T-helper 1 cell treated with Interleukin-12 subunit alpha and Interleukin-12 subunit beta and Interleukin-4 antibody, amounts not matched to agents 30 μg/mL and 1 μg/mL, for 36 hours (primary cell): ENCODE measurements at regions not wholly inside any gene's neighbourhood (a gene's known extent, or its start where the extent isn't known, plus 50 kb on each side); places are given as distances from the start of the nearest gene placed in this dataset.
A peak's percentile ranks its signal among the peaks of the same experiment; 100 is the strongest.
"Not testable (repeated sequence)": the region's sequence is repeated elsewhere in the genome, so short reads cannot be mapped to it uniquely, and the experiment has no call there.

Experiments
- H3K27ac Mint-ChIP-seq: one replicate; pipeline ENCODE4 v1.8.0; 2021; ENCODE audit warnings: mild to moderate bottlenecking, mixed read lengths
- H3K27me3 Mint-ChIP-seq: one replicate; pipeline ENCODE4 v1.8.0; 2021; ENCODE audit warnings: low read depth, mixed read lengths
- H3K36me3 Mint-ChIP-seq: one replicate; pipeline ENCODE4 v1.8.0; 2021; ENCODE audit warnings: low read depth, mixed read lengths
- H3K4me1 Mint-ChIP-seq: one replicate; pipeline ENCODE4 v1.8.0; 2021; ENCODE audit warnings: low read depth, mixed read lengths
- H3K4me3 Mint-ChIP-seq: one replicate; pipeline ENCODE4 v1.8.0; 2021; ENCODE audit warnings: mild to moderate bottlenecking, moderate library complexity, mixed read lengths
- H3K9me3 Mint-ChIP-seq: one replicate; pipeline ENCODE4 v1.8.0; 2021; ENCODE audit warnings: mixed read lengths

- peak overlapping the region; percentile 81 for H3K4me3 Mint-ChIP-seq
- peak overlapping the region; percentile 99 for H3K27ac Mint-ChIP-seq
- H3K4me1 Mint-ChIP-seq, result peaks cover 42% of the 10 kb centered on the region
- H3K9me3 Mint-ChIP-seq, result peaks cover 14% of the 10 kb centered on the region
- peaks cover 26% of the 10 kb centered on the region for H3K36me3 Mint-ChIP-seq
- no peaks in the 10 kb centered on the region for H3K27me3 Mint-ChIP-seq
These were observed 177.8 kb upstream of the TAB2 start for GRCh38 chr6:149139782-149140136.

GRCh38 chr6:149140137-149140909 lies 177.2 kb upstream of the TAB2 start:
- Mint-ChIP-seq H3K36me3 (peaks cover 29% of the 10 kb centered on the region), H3K27ac (peak overlapping the region; percentile 99), H3K27me3 (no peaks in the 10 kb centered on the region), H3K4me1 (peaks cover 42% of the 10 kb centered on the region), H3K4me3 (peak overlapping the region; percentile 81), H3K9me3 (peaks cover 16% of the 10 kb centered on the region)

- H3K36me3 Mint-ChIP-seq, result peaks cover 33% of the 10 kb centered on the region
- peaks cover 19% of the 10 kb centered on the region for H3K9me3 Mint-ChIP-seq
- H3K4me1 Mint-ChIP-seq, result peaks cover 45% of the 10 kb centered on the region
- H3K27me3 Mint-ChIP-seq, result no peaks in the 10 kb centered on the region
- peak overlapping the region; percentile 99 for H3K27ac Mint-ChIP-seq
- peak overlapping the region; percentile 81 for H3K4me3 Mint-ChIP-seq
These were observed 176.6 kb upstream of the TAB2 start for GRCh38 chr6:149140910-149141290.

- no peak overlapping the region for H3K4me3 Mint-ChIP-seq
- peaks cover 58% of the 10 kb centered on the region for H3K4me1 Mint-ChIP-seq
- no peaks in the 10 kb centered on the region for H3K27me3 Mint-ChIP-seq
- H3K27ac Mint-ChIP-seq, result no peak overlapping the region
- peaks cover 41% of the 10 kb centered on the region for H3K36me3 Mint-ChIP-seq
- H3K9me3 Mint-ChIP-seq, result peaks cover 27% of the 10 kb centered on the region
These were observed 174.5 kb upstream of the TAB2 start for GRCh38 chr6:149142924-149143429.

- Mint-ChIP-seq H3K27ac (peak overlapping the region; percentile 87), H3K36me3 (peaks cover 58% of the 10 kb centered on the region), H3K4me3 (peak overlapping the region; percentile 43), H3K4me1 (peaks cover 68% of the 10 kb centered on the region), H3K9me3 (peaks cover 36% of the 10 kb centered on the region)
- not testable (repeated sequence) for H3K27me3 Mint-ChIP-seq
These were observed 171.7 kb upstream of the TAB2 start for GRCh38 chr6:149145800-149146199.

- Mint-ChIP-seq H3K27me3 (no peaks in the 10 kb centered on the region), H3K36me3 (peaks cover 61% of the 10 kb centered on the region), H3K4me1 (peaks cover 68% of the 10 kb centered on the region), H3K4me3 (peak overlapping the region; percentile 48), H3K27ac (peak overlapping the region; percentile 87), H3K9me3 (peaks cover 40% of the 10 kb centered on the region)
These were observed 170.3 kb upstream of the TAB2 start for GRCh38 chr6:149147195-149147594.

GRCh38 chr6:149147938-149148718 lies 169.4 kb upstream of the TAB2 start:
- Mint-ChIP-seq H3K4me3 (peak overlapping the region; percentile 4), H3K4me1 (peaks cover 76% of the 10 kb centered on the region), H3K36me3 (peaks cover 56% of the 10 kb centered on the region), H3K27me3 (no peaks in the 10 kb centered on the region), H3K27ac (peak overlapping the region; percentile 87), H3K9me3 (peaks cover 37% of the 10 kb centered on the region)

- no peak overlapping the region for H3K4me3 Mint-ChIP-seq
- peaks cover 52% of the 10 kb centered on the region for H3K36me3 Mint-ChIP-seq
- H3K4me1 Mint-ChIP-seq, result peaks cover 86% of the 10 kb centered on the region
- peak overlapping the region; percentile 87 for H3K27ac Mint-ChIP-seq
- no peaks in the 10 kb centered on the region for H3K27me3 Mint-ChIP-seq
- peaks cover 33% of the 10 kb centered on the region for H3K9me3 Mint-ChIP-seq
These were observed 167.9 kb upstream of the TAB2 start for GRCh38 chr6:149149653-149150052.

GRCh38 chr6:149150301-149150700 lies 167.2 kb upstream of the TAB2 start:
- Mint-ChIP-seq H3K27me3 (no peaks in the 10 kb centered on the region), H3K4me3 (peak overlapping the region; percentile 68), H3K9me3 (peaks cover 35% of the 10 kb centered on the region), H3K27ac (peak overlapping the region; percentile 87), H3K36me3 (peaks cover 53% of the 10 kb centered on the region), H3K4me1 (peaks cover 91% of the 10 kb centered on the region)

- Mint-ChIP-seq H3K9me3 (peaks cover 35% of the 10 kb centered on the region), H3K4me1 (peaks cover 91% of the 10 kb centered on the region), H3K27me3 (no peaks in the 10 kb centered on the region), H3K36me3 (peaks cover 52% of the 10 kb centered on the region), H3K4me3 (peak overlapping the region; percentile 68), H3K27ac (peak overlapping the region; percentile 87)
These were observed 166.6 kb upstream of the TAB2 start for GRCh38 chr6:149150801-149151398.

- Mint-ChIP-seq H3K4me1 (peaks cover 76% of the 10 kb centered on the region), H3K9me3 (peaks cover 30% of the 10 kb centered on the region), H3K4me3 (peak overlapping the region; percentile 26), H3K27ac (peak overlapping the region; percentile 97), H3K27me3 (no peaks in the 10 kb centered on the region), H3K36me3 (peaks cover 47% of the 10 kb centered on the region)
These were observed 165.0 kb upstream of the TAB2 start for GRCh38 chr6:149152521-149152920.

GRCh38 chr6:149153100-149153499 lies 164.4 kb upstream of the TAB2 start:
- H3K36me3 Mint-ChIP-seq, result peaks cover 51% of the 10 kb centered on the region
- H3K9me3 Mint-ChIP-seq, result peaks cover 36% of the 10 kb centered on the region
- peak overlapping the region; percentile 58 for H3K4me3 Mint-ChIP-seq
- H3K27me3 Mint-ChIP-seq, result no peaks in the 10 kb centered on the region
- H3K4me1 Mint-ChIP-seq, result peaks cover 73% of the 10 kb centered on the region
- H3K27ac Mint-ChIP-seq, result peak overlapping the region; percentile 97

GRCh38 chr6:149153693-149154092 lies 163.8 kb upstream of the TAB2 start:
- Mint-ChIP-seq H3K27ac (peak overlapping the region; percentile 97), H3K27me3 (no peaks in the 10 kb centered on the region), H3K4me3 (peak overlapping the region; percentile 58), H3K36me3 (peaks cover 56% of the 10 kb centered on the region), H3K4me1 (peaks cover 69% of the 10 kb centered on the region), H3K9me3 (peaks cover 40% of the 10 kb centered on the region)

GRCh38 chr6:149154261-149154821 lies 163.2 kb upstream of the TAB2 start:
- peaks cover 39% of the 10 kb centered on the region for H3K9me3 Mint-ChIP-seq
- H3K36me3 Mint-ChIP-seq, result peaks cover 53% of the 10 kb centered on the region
- peak overlapping the region; percentile 97 for H3K27ac Mint-ChIP-seq
- H3K4me3 Mint-ChIP-seq, result peak overlapping the region; percentile 41
- peaks cover 65% of the 10 kb centered on the region for H3K4me1 Mint-ChIP-seq
- no peaks in the 10 kb centered on the region for H3K27me3 Mint-ChIP-seq
